GM12873 (cell line): ENCODE measurements at regions not wholly inside any gene's neighbourhood (a gene's known extent, or its start where the extent isn't known, plus 50 kb on each side); places are given as distances from the start of the nearest gene placed in this dataset.

ENCODE experiments used
- CTCF ChIP-seq: IDR thresholded peaks from 2 replicates; pipeline ENCODE4 v1.5.1; 2012; ENCODE audit warnings: low read depth, mild to moderate bottlenecking, moderate library complexity, low read length, control low read depth; ENCODE audit not compliant: insufficient read depth; ENCODE audit errors: missing control alignments

- no peak for TF ChIP-seq CTCF
Observed at GRCh38 chr7:45404622-45405021, 169.5 kb upstream of the ADCY1 start.

GRCh38 chr7:45407730-45408408 is 166.3 kb upstream of the ADCY1 start:
- TF ChIP-seq CTCF = peak; percentile 15

GRCh38 chr7:45408409-45408737 is 165.8 kb upstream of the ADCY1 start:
- TF ChIP-seq CTCF = no peak

- TF ChIP-seq CTCF = no peak
Observed at GRCh38 chr7:45410893-45411292, 163.3 kb upstream of the ADCY1 start.

- TF ChIP-seq CTCF = no peak
Observed at GRCh38 chr7:45413419-45413818, 160.7 kb upstream of the ADCY1 start.

- no peak for TF ChIP-seq CTCF
Observed at GRCh38 chr7:45414226-45414625, 159.9 kb upstream of the ADCY1 start.

GRCh38 chr7:45415265-45415664 is 158.9 kb upstream of the ADCY1 start:
- TF ChIP-seq CTCF = no peak
